Erythroblast (primary cell): ENCODE measurements at regions not wholly inside any gene's neighbourhood (a gene's known extent, or its start where the extent isn't known, plus 50 kb on each side); places are given as distances from the start of the nearest gene placed in this dataset.

Source experiments
- GATA1 ChIP-seq: IDR thresholded peaks from 2 replicates; pipeline ENCODE4 v1.6.1; 2011; ENCODE audit warnings: low read depth, mild to moderate bottlenecking, control low read depth, low read length, moderate library complexity
- POLR2A ChIP-seq: IDR thresholded peaks from 2 replicates; pipeline ENCODE4 v1.6.1; 2011; ENCODE audit warnings: mild to moderate bottlenecking, low read length

- TF ChIP-seq POLR2A, result no peak
- TF ChIP-seq GATA1, result no peak
Observed at GRCh38 chr16:63808730-63809129, 1313.1 kb downstream of the CDH11 start.
